Astrocyte of the spinal cord (primary cell): ENCODE measurements at regions not wholly inside any gene's neighbourhood (a gene's known extent, or its start where the extent isn't known, plus 50 kb on each side); places are given as distances from the start of the nearest gene placed in this dataset.

Experiments used
- DNase-seq: peaks from one replicate; pipeline ENCODE4 v3.0.0; 2011; ENCODE audit warnings: low read depth, low spot score
- H3K4me3 ChIP-seq: 2 replicates; pipeline ENCODE4 v1.5.1; 2011; ENCODE audit warnings: low read depth, mild to moderate bottlenecking, low read length, moderate library complexity
- CTCF ChIP-seq: IDR thresholded peaks from 2 replicates; pipeline ENCODE4 v1.5.1; 2012; ENCODE audit warnings: low read depth, mild to moderate bottlenecking, low read length, inconsistent platforms
- in situ Hi-C: cut with HindIII; loops from 2 replicates; pipeline ENCODE4 v1.10.0; 2017; ENCODE audit warnings: low sequenced_read_pairs

- H3K4me3 ChIP-seq: no peak overlapping the region
- TF ChIP-seq CTCF: no peak
- in situ Hi-C loops: no loop called here
- no peak for DNase-seq
Observed at GRCh38 chr3:153111016-153111415, 51.0 kb upstream of the RAP2B start.
